SU-DHL-6 (cell line): ENCODE measurements at regions not wholly inside any gene's neighbourhood (a gene's known extent, or its start where the extent isn't known, plus 50 kb on each side); places are given as distances from the start of the nearest gene placed in this dataset.

ENCODE experiments used
- EZH2phosphoT487 ChIP-seq: fragments of 200-600 bp; sonication (generic), shearing (Covaris generic); conservative IDR thresholded peaks from 2 replicates; pipeline ENCODE4 v1.6.1; 2018; ENCODE audit warnings: mild to moderate bottlenecking, antibody characterized with exemption, low read length, moderate library complexity, mixed read lengths
- TF ChIP-seq, protein P1 (sequence below): fragments of 200-600 bp; sonication (generic); IDR thresholded peaks from one replicate; pipeline ENCODE4 v1.5.1; 2017; ENCODE audit warnings: antibody characterized with exemption, mild to moderate bottlenecking, low read length, moderate library complexity; ENCODE audit not compliant: insufficient read depth, poor library complexity, severe bottlenecking

DNA sequence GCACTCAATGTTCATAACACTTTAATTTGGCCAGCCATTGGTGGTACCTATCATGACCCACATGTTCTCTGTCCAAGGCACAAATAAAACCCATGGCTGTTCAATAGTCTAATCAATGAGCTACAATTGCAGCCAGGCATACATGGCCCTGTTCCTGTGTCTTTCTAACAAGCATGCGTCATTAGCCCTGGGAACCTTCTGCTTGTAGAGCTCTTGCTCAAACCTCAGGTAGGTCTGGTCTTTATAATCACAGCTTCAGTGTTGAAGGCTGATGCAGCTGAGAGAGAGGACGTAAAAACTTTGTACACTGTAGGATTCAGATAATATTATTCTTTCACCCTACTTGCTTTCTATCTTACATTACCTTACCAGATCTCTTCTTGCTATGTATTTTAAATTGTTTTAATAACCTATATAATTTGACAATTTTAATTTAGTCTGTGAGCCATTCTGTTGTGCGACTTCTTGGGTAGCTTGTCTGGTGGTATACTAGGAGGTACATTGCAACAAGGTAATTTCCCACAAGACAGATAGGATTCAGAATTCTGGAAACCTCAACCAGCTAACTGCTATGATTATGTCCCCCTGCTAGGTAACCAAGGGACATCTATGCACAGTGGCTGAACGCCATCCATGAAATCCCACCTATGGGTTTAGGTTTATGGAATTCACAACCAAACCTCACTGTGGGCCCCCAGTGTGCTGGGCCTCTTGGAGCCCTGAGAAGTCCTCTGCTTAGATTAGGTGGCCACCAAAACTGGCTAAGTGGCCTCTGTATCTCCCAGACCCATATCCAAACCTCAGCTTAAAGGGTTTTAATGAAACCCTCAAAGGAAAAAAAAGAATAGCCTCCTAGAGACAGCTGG lies 55.4 kb upstream of the RIPOR2 start:
- TF ChIP-seq, protein P1, sequence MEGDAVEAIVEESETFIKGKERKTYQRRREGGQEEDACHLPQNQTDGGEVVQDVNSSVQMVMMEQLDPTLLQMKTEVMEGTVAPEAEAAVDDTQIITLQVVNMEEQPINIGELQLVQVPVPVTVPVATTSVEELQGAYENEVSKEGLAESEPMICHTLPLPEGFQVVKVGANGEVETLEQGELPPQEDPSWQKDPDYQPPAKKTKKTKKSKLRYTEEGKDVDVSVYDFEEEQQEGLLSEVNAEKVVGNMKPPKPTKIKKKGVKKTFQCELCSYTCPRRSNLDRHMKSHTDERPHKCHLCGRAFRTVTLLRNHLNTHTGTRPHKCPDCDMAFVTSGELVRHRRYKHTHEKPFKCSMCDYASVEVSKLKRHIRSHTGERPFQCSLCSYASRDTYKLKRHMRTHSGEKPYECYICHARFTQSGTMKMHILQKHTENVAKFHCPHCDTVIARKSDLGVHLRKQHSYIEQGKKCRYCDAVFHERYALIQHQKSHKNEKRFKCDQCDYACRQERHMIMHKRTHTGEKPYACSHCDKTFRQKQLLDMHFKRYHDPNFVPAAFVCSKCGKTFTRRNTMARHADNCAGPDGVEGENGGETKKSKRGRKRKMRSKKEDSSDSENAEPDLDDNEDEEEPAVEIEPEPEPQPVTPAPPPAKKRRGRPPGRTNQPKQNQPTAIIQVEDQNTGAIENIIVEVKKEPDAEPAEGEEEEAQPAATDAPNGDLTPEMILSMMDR: no peak
- TF ChIP-seq EZH2phosphoT487: no peak
